HG03108 (cell line): ENCODE measurements at regions not wholly inside any gene's neighbourhood (a gene's known extent, or its start where the extent isn't known, plus 50 kb on each side); places are given as distances from the start of the nearest gene placed in this dataset.
"Not testable (repeated sequence)": the region's sequence is repeated elsewhere in the genome, so short reads cannot be mapped to it uniquely, and the experiment has no call there.

ENCODE experiments used
- ATAC-seq: cut with Tn5 transposase; IDR thresholded peaks from one replicate; pipeline ENCODE4 v1.9.1; 2021; ENCODE audit warnings: moderate library complexity; ENCODE audit not compliant: unreplicated experiment

DNA sequence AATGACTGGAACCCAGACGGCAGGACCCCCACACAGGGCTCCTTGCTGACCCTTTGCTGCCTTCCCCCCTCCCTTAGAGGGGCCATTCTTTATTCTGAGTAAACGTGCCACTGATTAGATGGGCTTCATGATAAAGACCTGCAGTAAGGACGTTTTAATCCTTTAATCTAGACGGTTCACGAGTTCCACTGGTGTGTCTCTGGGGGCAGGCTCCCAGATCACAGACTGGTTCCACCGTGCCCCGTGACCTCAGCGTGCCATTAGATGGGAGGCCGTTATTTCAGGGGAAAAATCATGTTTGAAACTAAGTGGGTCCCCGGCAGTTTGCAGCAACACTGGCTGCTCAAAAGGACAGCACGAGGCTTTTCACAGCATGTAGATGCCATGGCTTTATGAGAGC is 246.9 kb upstream of the PLGLB2 start:
- not testable (repeated sequence) for ATAC-seq

DNA sequence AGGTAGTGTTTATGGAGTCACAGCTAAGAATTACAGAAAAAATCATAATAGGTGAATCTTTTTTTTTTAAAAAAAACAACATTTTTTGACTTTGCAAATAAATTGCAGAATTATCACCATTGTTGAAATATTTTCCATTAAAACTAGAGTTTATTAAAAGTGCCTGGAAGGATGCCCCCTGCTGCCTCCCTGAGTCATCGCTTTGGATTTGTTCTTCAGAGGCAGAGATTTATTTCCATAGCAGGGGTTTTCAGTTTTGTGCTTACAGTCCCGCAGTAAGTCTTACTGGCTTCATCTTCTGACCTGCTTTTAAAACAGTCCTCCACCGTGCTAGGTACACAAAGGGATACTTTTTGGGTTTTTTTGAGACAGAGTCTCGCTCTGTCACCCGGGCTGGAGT is 244.9 kb upstream of the PLGLB2 start:
- ATAC-seq, result not testable (repeated sequence)

DNA sequence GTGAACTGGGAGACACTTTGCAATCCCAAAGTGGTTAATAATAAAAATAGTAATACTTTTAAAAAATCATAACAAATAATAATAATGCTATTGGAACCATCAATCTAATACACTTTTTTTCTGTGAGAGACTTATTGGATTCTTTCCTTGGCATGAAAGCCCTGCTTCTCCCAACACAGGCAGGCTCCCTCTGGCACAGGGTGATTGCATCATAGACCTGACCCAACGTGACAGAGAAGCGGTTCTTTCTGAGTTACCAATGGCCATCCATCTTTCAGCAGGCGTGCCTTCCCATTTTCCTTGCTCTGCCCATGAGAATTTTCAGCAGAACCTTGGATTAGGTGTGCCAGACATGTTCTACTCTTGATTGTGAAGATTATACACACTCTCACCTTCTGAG is 242.6 kb upstream of the PLGLB2 start:
- not testable (repeated sequence) for ATAC-seq

DNA sequence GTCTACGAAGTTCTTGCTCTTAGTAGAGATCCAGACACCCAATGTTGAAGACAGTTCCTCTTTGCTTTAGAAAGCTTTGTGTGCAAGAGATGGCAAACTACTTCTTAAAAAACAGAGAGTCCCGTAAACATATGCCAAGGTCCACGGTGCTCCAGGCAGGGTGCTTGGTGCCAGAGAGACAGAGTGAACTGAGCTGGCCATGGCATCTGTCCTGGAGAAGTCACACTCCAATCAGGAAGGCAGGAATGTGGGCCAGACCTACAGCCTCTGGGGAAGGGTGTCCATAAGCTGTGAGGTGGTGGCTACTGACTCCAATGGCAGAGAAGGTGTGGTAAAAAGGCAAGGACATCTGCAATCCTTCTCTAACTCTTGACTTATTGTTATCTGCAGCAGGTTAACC is 242.0 kb upstream of the PLGLB2 start:
- ATAC-seq, result not testable (repeated sequence)

DNA sequence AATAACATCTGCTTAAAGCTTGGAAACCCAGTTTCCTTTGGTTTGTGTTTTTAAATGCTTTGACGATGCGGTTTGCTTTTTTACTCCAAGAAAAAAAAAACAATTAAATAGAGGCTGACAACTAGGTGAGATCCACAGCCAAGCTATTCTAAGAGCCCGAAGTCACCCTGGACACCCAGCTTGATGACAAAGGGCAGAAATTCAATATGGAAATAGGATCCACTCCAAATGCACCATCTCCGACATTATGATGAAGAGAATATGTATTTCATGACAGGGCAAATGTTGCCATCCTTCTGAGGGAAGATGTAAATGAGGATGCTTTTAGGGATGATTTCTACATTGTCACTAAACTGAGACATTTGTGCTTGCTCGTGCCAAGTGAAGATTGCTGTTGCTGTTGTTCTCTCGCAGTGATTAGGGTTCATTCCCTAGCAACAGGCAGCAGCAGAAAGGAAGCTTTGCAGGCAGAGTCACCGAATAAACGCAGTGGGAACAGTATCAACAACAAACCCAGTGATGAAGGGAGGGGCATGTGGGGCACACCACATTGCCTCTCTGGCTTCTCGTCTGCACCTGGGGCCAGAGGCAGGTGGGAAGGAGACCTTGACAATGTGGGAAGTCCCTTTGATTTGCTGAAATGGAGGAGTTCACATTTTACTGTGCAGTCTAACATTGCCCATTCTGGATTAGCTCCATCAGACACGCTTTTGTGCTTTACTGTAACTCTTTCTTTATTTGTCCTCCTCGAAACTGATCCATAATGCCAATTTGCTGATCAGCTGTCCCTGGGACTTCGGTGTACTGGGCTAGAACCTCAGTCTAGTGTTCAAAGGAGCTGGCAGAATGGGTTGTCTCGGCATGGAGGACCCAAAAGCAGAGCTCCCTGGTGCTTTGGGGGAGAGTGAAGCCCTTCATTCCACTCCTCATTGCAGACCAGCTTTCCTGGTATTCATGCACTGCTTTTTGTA is 240.2 kb upstream of the PLGLB2 start:
- not testable (repeated sequence) for ATAC-seq

DNA sequence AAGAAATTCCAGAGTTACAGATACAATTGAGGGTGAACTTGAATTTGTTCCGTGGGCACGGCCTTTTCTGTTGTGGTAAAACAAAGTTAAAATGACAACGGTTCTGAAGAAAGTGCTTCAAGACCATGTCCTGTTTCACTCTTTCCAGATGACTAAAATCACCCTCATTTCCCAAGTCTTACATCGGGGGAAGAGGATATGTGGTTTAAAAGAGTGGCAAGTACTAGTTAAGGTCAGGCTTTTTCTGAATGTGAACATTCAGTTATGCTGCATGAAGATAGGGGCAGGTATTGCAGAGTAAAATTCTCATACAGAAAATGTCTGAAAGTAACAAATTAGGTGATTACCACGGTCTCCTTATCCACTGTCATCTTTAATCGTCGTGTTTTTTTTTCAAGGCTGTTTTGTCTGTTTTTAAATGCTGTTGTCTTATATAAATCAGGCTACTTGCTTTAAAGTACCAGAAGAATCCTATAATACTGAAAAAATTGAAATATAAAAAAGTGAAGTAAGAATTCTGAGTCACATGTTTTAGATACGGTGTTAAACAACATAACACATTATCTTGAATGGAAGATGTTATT is 236.6 kb upstream of the PLGLB2 start:
- ATAC-seq, result not testable (repeated sequence)

DNA sequence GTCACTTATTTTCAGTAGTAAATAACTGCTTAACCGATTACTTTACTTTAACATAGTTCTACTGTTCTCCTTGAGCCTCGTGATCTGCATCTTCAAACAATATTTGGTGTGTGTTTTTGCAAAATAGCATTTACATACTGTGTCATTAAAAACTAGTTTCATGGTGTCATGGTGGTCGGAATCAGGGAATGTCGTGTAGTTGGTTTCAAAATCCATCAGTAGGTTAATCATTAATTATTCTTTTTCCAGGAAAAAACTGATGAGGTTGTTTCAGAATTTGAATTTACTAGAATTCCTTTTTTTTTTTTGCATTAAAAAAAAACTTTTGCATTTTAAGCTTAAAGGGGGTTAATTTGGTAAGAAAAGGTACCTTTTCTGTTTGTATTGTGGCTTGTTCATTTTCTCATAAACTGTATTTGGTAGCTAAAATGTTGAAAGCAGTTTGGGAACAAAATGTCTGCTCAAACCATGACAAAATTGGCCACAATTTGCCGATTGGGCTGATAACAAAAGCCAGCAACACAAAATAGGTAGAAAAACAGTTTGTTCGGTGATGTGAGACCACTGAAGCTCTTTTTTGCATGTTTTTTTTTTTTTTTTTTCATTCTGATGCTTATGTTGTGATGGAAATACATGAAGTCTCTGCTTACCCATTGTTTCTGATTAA is 234.9 kb upstream of the PLGLB2 start:
- ATAC-seq, result not testable (repeated sequence)

DNA sequence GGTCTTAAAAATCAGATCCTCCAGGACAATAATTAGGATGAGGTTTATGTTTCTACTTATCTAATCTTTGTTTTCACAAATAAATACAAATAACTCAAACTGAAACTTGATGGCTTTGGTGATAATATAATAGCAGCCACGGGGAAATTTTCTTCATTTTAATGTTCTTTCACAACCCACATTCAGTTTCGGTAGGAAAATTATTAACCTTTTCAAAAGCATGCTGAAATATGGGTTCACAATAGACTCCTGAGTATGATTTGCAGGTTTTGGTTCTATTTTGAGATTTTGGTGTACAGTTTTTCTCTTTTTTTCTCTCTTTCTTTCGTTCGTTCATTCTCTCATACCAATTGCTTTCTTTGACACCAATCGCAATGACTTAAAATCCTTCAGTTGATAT is 233.9 kb upstream of the PLGLB2 start:
- ATAC-seq, result peak; percentile 71

DNA sequence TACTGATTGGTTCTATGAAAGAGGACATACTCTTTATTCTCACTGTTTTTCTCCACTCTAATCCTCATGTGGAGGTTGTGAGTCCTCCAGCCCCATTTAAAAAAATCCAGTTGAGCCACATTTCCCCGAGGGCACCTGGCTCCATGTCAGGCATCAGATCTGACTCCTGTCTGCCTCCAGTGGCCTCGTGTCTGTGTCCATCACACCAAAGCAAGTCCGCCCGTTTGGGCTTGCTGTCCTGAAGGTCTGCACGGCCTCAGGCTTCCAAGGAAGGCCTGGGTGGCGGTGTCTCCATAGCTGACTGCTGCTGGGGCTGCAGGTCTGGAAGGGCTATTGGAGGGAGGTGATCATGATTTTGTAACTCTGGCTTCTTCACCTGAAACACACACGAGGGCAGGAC is 233.4 kb upstream of the PLGLB2 start:
- ATAC-seq, result not testable (repeated sequence)

DNA sequence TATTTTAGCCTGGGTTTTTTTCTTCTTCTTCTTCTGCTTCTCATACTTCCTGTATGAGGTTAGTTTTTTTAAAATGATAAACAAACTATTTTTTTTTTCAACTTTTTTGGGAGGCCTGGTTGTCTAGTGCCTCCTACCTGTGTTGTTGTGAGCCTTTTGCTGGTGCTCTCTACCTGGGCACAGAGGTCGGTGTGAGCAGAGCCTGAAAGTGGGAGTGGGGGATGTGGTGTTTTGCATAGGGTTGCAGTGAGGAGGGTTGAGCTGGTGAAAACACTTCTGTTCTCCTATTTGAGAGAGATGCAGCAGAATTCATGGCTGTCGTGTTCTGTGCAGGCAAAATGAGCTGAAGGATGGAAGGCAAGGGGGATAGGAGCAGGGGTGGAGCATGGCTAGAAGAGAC is 232.7 kb upstream of the PLGLB2 start:
- not testable (repeated sequence) for ATAC-seq

DNA sequence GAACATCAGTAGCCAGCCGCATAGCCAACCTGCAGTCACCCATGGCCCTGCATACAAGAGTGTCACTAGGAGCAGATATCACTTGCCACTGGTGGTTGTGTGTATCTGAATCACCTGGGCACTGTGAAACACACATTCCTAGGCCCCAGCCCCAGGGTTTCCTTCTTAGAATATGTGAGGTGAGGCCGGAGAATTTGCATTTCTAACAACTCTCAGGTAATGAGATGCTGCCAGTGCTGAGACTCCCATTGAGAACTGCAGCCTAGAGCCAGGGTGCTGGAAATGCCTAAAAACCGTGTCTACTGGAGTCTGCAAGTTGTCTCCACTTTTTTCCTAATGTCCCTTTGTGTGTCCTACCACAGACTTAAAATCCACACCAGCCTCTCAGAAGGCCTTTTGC is 232.0 kb upstream of the PLGLB2 start:
- ATAC-seq, result not testable (repeated sequence)

DNA sequence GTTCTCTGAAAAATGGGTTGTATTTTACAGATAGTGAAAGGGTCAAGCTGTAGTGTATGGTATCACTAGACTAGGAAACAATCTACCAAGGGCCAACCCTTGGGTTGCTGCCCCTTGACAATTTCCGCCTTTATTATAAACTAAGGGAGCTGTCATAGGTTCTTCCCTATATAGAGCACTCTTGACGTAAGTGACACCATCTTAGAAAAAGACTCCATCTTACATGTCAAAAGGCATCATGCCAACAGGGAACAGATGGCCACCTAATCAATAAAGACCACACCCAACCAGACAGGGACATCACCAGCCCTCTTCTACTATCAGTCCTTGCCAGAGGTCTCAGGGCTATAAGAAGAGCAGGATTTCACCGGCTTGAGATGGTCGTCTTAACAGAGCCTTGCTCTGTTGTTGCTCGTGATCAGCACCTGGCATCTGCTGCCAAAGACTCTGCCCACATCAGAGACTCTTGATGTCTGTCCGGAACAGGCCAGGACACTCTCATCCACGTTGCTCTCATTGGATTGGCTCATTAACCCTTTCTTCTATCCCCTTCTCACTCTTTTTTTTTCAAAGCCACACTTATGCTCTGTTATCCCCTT is 231.4 kb upstream of the PLGLB2 start:
- ATAC-seq, result not testable (repeated sequence)

DNA sequence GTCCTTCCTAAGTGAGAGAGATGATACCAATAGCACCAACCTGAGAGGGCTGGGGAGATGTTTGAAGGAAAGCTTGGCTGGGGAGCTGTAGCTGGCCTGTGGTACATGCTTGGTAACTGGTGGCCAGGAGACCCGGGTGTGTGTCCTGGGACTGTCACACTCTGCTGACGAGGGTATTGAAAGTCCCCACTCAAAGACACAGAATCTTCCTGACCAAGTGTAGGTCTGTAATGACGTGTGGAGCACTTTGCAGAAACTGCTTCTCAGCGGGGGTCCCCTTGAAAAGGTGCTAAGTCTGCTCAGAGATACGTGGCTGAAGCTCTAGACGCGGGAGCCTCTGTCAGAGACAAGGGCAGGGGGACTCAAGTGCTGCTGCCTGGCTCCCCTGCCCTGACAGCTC is 230.4 kb upstream of the PLGLB2 start:
- ATAC-seq, result not testable (repeated sequence)

DNA sequence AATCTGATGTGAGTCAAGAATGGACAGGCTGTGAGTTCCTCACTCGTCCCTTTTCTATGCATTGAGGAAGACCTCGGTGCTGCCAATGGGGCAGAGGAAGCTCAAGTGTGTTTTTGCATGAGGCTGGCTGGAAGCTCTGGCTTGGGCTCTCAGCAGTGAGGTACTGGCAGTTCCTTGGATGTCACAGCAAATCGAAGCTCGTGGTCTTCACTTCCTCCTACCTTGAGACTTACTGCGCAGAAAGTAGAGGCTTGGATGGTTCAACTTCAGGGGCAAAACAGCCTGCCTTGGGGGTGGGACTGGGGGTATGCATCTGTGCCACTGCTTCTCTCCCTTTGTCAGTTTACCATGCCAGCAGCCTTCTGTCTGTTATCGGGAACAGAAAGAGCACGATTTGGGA is 229.8 kb upstream of the PLGLB2 start:
- not testable (repeated sequence) for ATAC-seq

DNA sequence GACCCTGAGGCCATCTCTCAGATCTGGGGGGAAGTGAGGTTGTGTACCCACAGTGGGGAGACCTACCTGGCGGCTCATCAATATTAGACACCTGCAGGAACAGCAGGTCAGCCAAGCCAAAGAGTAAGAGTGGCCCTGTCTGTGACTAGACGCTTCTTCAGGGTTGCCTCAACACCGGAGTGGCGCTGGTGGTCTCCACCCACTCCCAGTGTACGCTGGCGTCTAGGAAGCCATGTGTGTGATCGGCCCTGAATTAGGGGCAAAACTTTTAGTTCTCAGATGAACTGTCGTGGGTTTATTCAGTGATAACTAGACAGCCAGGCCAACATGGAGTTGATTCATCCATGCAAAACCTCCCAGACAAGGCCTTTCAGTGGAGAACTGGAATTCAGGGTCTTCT is 229.3 kb upstream of the PLGLB2 start:
- ATAC-seq, result not testable (repeated sequence)

DNA sequence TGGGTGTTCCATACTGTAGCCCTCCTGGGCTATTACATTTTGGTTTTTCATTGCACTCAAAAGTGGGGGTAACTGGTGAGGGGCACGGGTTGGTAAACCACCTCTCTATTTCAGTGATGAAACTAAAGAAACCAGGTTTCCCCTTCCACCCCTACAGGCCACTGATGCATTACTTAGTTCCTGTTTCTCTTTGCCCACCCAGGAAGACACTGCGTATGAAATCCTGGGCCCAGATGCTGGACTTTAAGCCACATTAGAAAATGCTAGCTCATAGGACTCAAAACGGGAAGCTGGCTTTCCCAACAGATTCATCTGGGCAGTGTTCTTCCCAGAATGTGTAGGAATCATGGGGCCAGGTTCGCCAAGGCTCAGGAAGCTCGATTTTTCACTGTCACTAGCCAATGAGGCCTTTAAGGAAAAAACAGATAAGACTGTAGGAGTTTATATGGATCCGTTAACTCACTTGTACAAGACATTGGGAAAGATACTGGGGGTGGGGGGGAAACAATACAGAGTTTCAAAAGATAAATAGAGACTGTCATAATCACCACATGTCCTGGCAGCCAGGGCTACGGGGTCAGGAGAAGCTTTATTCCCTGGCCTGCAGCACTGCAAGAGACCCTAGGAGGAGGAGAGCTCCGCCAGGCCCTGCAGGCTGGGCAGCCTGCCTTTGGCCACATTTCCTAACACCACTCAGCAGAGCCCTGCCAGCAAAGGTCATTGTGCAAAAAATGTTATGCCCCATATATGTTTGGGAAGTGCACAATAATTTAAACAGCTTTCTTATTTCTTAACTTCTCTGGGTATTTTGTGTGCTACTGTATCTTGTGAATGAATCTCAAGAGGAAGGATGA is 228.5 kb upstream of the PLGLB2 start:
- ATAC-seq, result not testable (repeated sequence)

DNA sequence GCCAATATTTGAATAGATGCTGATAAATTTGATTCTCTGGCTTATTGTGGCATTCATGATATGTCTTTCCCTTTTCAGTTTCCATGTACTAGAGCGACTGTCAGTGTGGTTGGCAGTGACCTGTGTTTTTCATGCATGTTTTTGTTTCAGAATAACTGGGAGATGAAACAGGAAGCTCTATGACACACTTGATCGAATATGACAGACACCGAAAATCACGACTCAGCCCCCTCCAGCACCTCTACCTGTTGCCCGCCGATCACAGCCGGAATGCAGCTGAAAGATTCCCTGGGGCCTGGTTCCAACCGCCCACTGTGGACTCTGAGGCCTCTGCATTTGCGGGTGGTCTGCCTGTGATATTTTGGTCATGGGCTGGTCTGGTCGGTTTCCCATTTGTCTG is 226.8 kb upstream of the PLGLB2 start:
- ATAC-seq, result peak; percentile 58

DNA sequence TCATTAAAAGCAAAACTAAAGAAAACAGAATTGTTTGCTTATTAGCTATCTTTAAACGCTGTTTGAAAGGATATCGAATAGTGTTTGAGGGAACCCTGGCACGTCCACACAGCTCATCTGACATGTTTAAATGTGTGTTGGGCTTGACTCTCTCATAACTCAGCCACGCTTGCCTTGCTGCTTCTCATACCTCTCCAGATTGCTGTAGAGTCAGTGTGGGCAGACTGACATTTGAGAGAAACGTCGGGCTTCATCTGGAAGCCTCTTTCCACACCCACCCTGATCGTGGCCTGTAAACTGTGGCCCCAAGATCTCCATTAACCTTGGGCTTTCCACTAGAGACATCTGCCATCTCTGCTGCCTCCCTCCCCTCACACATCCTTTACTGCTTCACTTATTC is 226.4 kb upstream of the PLGLB2 start:
- ATAC-seq, result not testable (repeated sequence)

DNA sequence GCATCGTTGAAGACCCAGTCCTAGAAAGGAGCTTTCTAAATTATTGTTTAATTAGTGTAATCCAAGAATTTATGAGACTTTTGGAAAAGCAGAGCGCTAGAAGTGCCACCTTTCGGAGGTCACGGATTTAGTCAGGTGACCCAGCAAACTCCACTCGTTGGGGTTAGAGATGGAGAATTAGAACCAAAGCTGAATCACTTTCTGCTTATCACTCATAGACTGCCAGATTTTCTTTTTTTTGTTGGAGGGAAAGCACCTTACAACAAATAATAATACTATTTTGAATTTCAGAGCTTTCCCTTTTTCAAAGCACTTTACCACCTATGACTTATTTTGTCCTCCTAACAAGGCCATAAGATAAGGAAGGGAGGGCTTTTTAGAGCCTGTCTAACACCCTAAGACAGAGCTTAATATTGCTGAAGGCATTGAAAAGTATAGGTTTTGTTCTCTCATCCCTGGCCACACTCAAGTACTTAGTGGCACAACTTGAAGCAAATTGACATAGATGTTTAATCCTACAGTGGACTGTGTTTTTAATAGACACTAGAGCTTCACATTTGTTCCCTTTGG is 223.2 kb upstream of the PLGLB2 start:
- not testable (repeated sequence) for ATAC-seq

DNA sequence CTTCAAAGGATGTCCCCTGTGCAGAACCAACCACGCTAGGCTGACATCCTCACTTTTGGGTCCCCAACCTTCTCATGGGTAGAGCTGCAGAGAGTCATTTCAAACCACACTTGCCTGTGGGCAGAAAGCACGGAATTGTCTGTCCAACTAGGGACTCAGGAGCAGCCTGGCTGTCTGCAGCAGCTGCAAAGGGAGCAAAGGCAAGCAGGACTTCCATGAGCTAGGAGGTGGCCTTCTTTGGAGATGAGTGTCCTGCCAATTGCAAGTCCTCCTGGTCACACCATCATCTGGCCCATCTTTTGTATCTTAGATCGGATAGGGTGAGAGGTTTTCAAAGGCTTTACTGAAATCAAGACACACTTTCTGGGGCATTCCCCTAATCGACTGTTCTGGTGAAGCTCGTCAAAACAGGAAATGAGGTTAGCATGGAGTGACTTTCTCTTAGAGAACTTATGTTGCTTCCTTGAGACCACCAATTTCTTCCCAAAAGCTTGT is 222.3 kb upstream of the PLGLB2 start:
- ATAC-seq, result not testable (repeated sequence)
